ENCODE measurements at regions not wholly inside any gene's neighbourhood (a gene's known extent, or its start where the extent isn't known, plus 50 kb on each side); places are given as distances from the start of the nearest gene placed in this dataset.

DNA sequence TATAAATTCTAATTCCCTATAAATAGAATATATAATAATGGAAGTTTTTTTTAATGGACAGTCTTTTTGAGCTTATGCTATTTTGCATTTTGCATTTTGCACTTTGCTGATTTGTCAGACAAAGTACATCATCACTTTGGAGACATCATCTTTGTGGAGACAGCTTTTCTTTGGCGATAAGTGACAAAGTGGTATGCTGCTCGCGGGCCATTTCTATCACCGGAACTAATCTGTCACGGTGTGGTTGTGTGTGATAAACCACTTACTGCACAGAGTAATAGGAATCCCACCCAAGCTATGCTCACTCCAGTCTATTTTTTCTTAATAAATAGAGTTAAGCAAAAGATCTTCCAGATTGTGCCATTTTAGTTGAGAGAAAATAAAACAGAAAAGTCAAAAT is 133.1 kb downstream of the MACIR start:
- Histone ChIP-seq H3K36me3 (replicated peaks in 1 of 2; ENCODE audit: control extremely low read depth in 1 of 2, control insufficient read depth in 1 of 2, extremely low read depth in 1 of 2, insufficient read depth in 2 of 2, low read length in 1 of 2) (no peaks in the 10 kb centered on the region), H3K9ac (ENCODE audit: low read length) (no peak overlapping the region), H3K27ac (ENCODE audit: low read length in 2 of 2) (no peak overlapping the region), H2AFZ (ENCODE audit: insufficient read depth, low read depth, low read length, poor library complexity, severe bottlenecking) (no peak overlapping the region), H3K79me2 (ENCODE audit: control insufficient read depth, insufficient read depth, low read length) (no peaks in the 10 kb centered on the region), H3K4me1 (ENCODE audit: control insufficient read depth in 2 of 2, insufficient read depth in 2 of 2, low read length in 2 of 2) (no peaks in the 10 kb centered on the region), H3K9me3 (ENCODE audit: control extremely low read depth in 1 of 3, control insufficient read depth in 2 of 3, insufficient read depth in 1 of 3, low read length in 2 of 3) (no peaks in the 10 kb centered on the region), H3K27me3 (replicated peaks in 1 of 4; ENCODE audit: control extremely low read depth in 1 of 4, control insufficient read depth in 3 of 4, insufficient read depth in 4 of 4, low read length in 3 of 4) (no peaks in the 10 kb centered on the region), H3K4me2 (replicated peaks; ENCODE audit: low read depth, low read length, poor library complexity, severe bottlenecking) (no peak overlapping the region), H3K4me3 (ENCODE audit: control extremely low read depth in 1 of 5, extremely low read depth in 1 of 5, insufficient read depth in 1 of 5, low read depth in 2 of 5, low read length in 4 of 5) (no peak overlapping the region), H4K20me1 (ENCODE audit: control insufficient read depth, insufficient read depth, low read length, poor library complexity, severe bottlenecking) (no peaks in the 10 kb centered on the region)
- ChIA-PET POLR2A (no interaction called here), CTCF (no interaction called here)
- intact Hi-C loops (cut with micrococcal nuclease) = no loop called here
- no peak for ATAC-seq (ENCODE audit: low read depth)
- WGBS (ENCODE audit: insufficient coverage) = no CpG with 5 or more reads among the region's 5 CpGs
- H3K4me3 Mint-ChIP-seq = no peak overlapping the region
- no peaks in the 10 kb centered on the region for H3K4me1 Mint-ChIP-seq
- TF ChIP-seq EZH2 (IDR thresholded peaks at IDR 0.05; ENCODE audit: borderline replicate concordance, insufficient read depth, low read depth, low read length, poor library complexity, severe bottlenecking) = no peak
- TF ChIP-seq, protein P1, sequence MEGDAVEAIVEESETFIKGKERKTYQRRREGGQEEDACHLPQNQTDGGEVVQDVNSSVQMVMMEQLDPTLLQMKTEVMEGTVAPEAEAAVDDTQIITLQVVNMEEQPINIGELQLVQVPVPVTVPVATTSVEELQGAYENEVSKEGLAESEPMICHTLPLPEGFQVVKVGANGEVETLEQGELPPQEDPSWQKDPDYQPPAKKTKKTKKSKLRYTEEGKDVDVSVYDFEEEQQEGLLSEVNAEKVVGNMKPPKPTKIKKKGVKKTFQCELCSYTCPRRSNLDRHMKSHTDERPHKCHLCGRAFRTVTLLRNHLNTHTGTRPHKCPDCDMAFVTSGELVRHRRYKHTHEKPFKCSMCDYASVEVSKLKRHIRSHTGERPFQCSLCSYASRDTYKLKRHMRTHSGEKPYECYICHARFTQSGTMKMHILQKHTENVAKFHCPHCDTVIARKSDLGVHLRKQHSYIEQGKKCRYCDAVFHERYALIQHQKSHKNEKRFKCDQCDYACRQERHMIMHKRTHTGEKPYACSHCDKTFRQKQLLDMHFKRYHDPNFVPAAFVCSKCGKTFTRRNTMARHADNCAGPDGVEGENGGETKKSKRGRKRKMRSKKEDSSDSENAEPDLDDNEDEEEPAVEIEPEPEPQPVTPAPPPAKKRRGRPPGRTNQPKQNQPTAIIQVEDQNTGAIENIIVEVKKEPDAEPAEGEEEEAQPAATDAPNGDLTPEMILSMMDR (IDR thresholded peaks at IDR 0.05) = no peak
- no peak overlapping the region for H3K27ac Mint-ChIP-seq
- no peak for DNase-seq
- H3K27me3 Mint-ChIP-seq = peaks cover 3% of the 10 kb centered on the region
- no peaks in the 10 kb centered on the region for H3K9me3 Mint-ChIP-seq (ENCODE audit: insufficient read depth)

DNA sequence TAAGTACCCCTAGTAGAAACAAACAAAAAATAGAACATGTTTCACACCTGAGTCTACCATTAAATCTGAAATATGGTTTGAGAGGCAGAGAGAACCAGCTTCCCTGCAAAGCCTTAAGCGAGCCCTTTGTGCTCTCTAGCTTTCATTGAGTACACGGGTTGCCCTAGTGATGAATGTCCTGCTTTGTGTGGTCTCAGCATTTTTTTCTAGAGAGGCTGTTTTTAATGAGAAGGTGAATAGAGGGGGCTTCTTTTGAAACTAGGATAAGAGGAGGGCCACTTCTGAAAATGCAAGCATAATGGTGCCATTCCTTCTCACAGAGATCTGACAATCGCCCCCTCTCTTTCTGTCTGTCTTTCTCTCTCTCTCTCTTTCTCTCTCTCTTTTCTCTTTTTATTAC is 131.3 kb downstream of the MACIR start:
- H3K4me3 Mint-ChIP-seq = no peak overlapping the region
- H3K4me1 Mint-ChIP-seq = no peaks in the 10 kb centered on the region
- H3K9me3 ChIP-seq (ENCODE audit: control extremely low read depth in 1 of 3, control insufficient read depth in 2 of 3, insufficient read depth in 1 of 3, low read length in 2 of 3) = no peaks in the 10 kb centered on the region
- H3K36me3 ChIP-seq (replicated peaks in 1 of 2; ENCODE audit: control extremely low read depth in 1 of 2, control insufficient read depth in 1 of 2, extremely low read depth in 1 of 2, insufficient read depth in 2 of 2, low read length in 1 of 2) = no peaks in the 10 kb centered on the region
- no peak for DNase-seq
- no peaks in the 10 kb centered on the region for H3K79me2 ChIP-seq (ENCODE audit: control insufficient read depth, insufficient read depth, low read length)
- H3K9ac ChIP-seq (ENCODE audit: low read length) = no peak overlapping the region
- H3K4me3 ChIP-seq (ENCODE audit: control extremely low read depth in 1 of 5, extremely low read depth in 1 of 5, insufficient read depth in 1 of 5, low read depth in 2 of 5, low read length in 4 of 5) = no peak overlapping the region
- no peak overlapping the region for H3K4me2 ChIP-seq (replicated peaks; ENCODE audit: low read depth, low read length, poor library complexity, severe bottlenecking)
- peaks cover 3% of the 10 kb centered on the region for H3K27me3 Mint-ChIP-seq
- TF ChIP-seq, protein P1 (IDR thresholded peaks at IDR 0.05) = no peak
- TF ChIP-seq EZH2 (IDR thresholded peaks at IDR 0.05; ENCODE audit: borderline replicate concordance, insufficient read depth, low read depth, low read length, poor library complexity, severe bottlenecking) = no peak
- no peaks in the 10 kb centered on the region for H3K9me3 Mint-ChIP-seq (ENCODE audit: insufficient read depth)
- no peak for ATAC-seq (ENCODE audit: low read depth)
- no peaks in the 10 kb centered on the region for H4K20me1 ChIP-seq (ENCODE audit: control insufficient read depth, insufficient read depth, low read length, poor library complexity, severe bottlenecking)
- no peaks in the 10 kb centered on the region for H3K4me1 ChIP-seq (ENCODE audit: control insufficient read depth in 2 of 2, insufficient read depth in 2 of 2, low read length in 2 of 2)
- intact Hi-C loops (cut with micrococcal nuclease) = no loop called here
- WGBS (ENCODE audit: insufficient coverage) = 89% methylated on average over 3 of the region's 3 CpGs
- H3K27me3 ChIP-seq (replicated peaks in 1 of 4; ENCODE audit: control extremely low read depth in 1 of 4, control insufficient read depth in 3 of 4, insufficient read depth in 4 of 4, low read length in 3 of 4) = no peaks in the 10 kb centered on the region
- H3K27ac Mint-ChIP-seq = no peak overlapping the region
- CTCF ChIA-PET = no interaction called here
- H2AFZ ChIP-seq (ENCODE audit: insufficient read depth, low read depth, low read length, poor library complexity, severe bottlenecking) = no peak overlapping the region
- H3K27ac ChIP-seq (ENCODE audit: low read length in 2 of 2) = no peak overlapping the region
- POLR2A ChIA-PET = no interaction called here
